ENCODE measurements at regions not wholly inside any gene's neighbourhood (a gene's known extent, or its start where the extent isn't known, plus 50 kb on each side); places are given as distances from the start of the nearest gene placed in this dataset.
"Not testable (repeated sequence)": the region's sequence is repeated elsewhere in the genome, so short reads cannot be mapped to it uniquely, and the experiment has no call there.

DNA sequence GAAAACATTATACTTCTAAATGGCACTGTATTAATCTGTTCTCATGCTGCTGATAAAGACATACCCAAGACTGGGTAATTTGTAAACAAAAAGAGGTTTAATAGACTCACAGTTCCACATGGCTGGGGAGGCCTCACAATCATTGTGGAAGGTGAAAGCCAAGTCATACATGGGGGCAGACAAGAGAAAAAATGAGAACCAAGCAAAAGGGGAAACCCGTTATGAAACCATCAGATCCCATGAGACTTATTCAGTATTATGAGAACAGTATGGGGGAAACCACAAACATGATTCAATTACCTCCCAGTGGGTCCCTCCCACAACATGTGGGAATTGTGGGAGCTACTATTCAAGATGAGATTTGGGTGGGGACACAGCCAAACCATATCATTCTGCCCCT, 408.3 kb downstream of the BMP2 start:
- not testable (repeated sequence) for DNase-seq

GRCh38 chr20:7178004-7178403, 410.5 kb downstream of the BMP2 start:
- DNase-seq = no peak

DNA sequence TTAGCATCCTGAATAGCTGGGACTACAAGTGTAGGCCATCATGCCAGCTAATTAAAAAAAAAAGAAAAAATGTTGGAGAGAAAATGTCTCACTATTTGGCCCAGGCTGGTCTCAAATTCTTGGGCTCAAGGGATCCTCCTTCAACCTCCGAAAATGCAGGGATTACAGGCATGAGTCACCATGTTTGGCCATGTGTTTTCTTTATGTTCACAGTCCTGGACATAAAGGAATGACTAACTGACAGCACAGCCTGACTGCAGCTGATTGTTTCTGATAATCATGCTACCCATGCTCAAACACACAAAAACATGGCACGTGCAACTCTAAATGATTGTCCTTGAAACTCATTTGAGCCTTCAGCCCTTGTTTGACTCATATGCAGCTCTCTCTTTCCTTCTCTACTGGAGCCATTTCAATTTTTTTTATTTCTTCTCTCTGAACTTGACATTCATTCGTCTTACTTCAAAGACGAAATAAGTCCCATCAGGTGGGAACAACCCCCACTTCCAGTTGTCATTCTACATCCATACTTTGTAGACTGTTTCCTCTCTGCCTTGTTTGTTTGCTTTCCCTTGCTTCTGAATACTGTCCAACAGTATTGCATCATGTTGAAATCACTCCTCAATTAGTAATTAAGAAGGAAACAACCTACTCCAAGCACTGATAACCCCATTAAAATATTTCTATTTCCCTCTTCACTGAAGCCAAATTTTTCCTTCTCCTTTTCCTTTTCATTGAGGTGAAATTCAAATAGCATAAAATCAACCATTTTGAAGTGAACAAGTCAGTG, 413.0 kb downstream of the BMP2 start:
- no peak for DNase-seq

GRCh38 chr20:7189231-7189630, 421.7 kb downstream of the BMP2 start:
- no peak for DNase-seq

DNA sequence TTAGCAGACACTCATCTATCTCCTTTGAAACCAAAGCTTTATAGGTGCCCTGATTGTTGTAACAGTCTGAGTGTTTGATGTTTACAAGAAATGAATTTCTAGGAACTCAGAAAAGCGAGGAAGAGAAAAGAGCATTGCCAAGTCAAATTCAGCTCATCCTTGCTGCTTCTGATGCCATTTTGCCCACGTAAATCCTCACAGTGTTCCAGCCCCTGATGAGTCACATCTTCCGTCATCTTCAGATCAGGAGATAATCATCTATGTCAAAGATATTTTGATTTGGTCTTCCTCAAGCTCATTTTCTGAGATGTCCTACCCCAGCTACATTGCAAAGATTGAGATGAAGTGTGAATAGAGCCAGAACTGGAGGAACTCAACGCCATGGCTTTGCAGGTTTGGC, 426.2 kb downstream of the BMP2 start:
- no peak for DNase-seq

DNA sequence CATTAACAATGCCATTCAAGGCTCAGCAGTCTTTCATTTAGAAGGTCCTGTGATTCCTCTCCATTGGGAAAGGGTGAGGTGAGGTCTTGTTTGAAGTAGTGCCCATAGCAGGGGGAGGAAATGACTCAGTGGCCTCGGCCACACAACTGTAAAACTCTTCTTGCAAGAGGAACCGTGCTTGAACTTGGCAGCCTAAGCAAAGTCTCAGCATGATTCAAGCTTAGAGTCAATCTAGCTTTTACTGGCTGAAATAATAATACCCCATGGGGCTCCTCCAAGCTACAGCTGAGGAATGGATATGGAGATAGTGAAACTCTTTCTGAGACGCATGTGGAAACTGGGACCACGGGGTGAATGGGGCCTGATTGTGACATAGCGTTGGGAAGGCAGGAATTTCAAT, 428.2 kb downstream of the BMP2 start:
- DNase-seq = no peak

DNA sequence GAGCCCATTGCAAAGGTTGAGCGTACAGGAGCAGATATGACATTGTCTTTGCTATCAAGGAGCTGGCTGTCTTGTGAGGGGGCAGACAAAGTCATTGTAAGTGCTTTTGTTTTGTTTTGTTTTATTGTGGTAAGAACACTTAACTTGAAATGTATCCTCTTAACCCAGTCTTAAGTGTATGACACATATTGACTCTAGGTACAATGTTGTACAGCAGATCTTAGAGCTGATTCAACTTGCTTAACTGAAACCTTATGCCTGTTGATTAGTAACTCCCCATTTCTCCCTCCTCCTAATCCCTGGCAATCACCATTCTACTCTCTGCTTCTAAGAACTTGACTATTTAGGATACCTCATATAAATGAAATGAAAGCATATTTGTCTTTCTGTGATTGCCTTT, 429.0 kb downstream of the BMP2 start:
- no peak for DNase-seq

DNA sequence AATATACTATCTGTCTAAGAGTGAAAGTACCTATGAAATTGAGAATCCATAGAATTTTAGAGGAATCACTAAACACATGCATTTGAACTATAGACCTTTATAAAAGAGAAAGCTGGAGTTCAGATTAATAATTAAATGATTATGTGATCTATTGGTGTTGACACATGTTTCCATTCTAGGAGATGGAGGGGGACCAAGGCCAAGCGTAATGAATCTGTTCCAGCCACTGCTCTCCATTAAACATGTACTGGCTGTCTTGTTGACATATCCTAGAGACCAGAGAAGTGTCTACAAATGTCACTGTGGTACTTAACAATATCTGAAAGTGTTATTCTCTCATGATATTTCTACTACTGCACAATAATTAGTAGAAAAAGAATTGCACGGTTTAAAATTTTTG, 432.4 kb downstream of the BMP2 start:
- DNase-seq = no peak

DNA sequence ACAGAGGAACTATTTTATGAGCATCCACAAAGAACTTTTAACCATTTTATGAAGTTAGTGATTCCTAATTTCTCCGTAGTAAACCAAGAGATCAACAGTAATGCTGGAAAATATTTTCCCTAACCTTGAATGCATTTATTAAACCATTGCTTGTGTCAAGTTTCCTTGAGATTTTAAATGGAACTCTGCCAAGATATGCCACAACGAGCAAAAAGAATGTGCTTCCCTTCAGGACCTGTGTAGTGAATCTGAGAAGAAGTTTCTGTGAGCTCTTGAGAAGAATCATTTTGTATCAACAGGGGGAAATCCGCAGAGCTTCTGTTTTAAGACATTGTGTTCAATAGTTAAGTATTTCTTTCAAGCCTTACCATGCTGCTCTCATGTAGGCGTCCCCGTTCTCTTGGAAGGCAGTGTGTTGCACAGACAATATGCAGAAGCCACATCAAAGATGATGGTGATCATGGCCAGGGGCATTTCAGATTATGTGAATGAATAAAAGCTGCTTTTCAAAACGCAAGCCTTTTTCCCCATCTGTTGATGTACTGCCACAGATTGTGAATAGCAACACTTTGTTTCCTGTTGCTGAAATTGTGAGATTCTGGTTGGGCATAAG, 439.8 kb downstream of the BMP2 start:
- no peak for DNase-seq

DNA sequence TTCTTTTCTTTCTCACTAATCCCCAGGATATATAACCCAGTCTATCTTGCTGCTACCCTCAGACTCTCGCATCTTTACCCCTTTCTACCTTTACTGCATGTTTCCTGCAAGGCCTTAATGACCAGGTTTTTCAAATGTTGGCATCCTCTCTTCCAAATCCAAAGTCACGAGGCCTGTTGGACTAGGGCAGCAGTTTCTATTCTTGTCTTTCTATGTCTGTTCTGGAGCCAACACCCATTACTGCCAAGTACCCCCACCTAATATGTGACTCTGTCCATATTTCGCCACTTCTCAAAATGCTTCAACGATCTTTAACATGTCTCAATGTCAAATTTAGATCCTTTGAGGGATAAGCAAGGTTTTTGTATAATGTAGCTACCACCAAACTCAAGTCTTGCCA, 443.4 kb downstream of the BMP2 start:
- no peak for DNase-seq

DNA sequence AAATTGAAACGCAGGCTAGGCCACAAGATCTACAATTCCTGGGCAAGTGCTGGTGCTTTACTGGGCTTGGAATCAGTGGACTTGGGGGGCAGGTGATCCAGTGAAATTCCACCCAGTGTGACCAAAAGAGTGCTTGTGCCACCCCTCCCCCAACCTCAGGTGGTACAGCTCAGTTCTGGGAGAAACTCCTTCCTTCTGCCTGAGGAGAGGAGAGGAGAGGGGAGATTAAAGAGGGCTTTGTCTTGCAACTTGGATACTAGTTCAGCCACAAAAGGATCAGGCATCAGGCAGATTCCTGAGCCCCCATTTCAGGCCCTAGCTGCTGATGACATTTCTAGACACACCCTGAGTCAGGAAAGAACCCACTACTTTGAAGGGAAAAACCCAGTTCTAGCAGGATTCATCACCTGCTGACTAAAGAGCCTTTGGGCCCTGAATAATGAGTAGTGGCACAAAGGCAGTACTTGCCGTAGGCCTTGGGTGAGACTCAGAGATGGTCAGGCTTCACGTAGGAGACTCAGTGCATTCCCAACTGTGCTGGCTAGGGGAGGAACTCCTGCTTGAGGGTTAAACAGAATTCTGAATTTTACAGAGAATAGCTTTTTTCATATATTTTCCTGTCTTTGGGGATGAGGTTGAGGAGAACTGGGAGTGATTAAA, 446.7 kb downstream of the BMP2 start:
- DNase-seq = no peak

DNA sequence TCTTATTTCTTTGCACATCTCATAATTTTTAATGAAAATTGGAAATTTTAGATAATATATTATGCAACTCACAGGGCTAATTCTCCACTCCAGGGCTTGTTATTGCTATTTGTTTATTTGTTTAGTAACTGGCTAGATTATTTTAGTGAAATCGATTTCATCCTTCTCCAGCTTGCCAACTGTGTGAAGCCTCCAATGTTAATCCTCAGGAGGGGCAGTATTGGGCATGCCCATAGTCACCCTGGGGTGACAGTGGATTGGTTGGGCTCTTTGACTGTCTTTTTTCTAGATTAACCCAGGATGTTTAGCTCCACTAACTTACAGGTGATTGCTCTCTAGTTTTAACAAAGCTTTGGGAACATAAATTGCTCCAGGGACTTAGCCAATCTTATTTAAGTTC, 450.1 kb downstream of the BMP2 start:
- no peak for DNase-seq

- no peak for DNase-seq
Observed at GRCh38 chr20:7220755-7221154, 453.3 kb downstream of the BMP2 start.

- no peak for DNase-seq
Observed at GRCh38 chr20:7226156-7226555, 458.7 kb downstream of the BMP2 start.

DNA sequence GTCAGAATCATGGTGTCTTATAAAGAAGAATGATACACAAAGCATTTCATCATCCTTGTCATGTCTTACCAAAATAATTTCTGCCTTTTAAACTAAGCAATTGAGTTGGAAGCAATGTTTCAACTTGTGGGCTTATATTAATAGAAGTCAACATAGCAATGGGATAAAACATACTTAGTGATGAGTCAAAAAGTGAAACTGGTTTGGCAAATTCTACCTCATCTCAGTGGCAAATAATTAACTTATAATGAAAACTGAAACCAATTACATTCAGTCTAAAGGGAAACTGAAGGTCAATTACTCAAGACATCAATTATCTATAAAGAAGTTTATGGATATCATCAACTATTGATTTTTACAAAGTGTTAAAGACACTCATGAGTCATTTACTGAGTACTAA, 463.8 kb downstream of the BMP2 start:
- no peak for DNase-seq

GRCh38 chr20:7232796-7233195, 465.3 kb downstream of the BMP2 start:
- DNase-seq = no peak

DNA sequence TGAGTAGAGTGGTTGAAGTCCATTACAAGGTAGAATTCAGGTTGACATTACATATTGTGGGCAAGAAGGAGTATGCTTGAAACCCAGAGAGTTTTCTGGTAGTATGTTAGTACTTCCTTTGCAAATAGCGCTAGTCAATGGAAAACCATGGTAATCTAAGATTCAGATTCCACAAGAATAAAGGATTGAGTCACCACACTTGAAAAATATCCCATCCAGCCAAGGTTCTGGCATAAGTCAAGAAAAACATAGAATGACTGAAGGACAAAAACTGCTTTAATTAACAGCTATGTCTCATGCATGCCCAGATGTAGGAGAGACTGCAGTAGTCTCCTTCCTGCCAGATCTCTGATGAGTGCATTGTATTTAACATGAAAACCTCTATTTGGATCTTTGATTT, 469.8 kb downstream of the BMP2 start:
- no peak for DNase-seq

DNA sequence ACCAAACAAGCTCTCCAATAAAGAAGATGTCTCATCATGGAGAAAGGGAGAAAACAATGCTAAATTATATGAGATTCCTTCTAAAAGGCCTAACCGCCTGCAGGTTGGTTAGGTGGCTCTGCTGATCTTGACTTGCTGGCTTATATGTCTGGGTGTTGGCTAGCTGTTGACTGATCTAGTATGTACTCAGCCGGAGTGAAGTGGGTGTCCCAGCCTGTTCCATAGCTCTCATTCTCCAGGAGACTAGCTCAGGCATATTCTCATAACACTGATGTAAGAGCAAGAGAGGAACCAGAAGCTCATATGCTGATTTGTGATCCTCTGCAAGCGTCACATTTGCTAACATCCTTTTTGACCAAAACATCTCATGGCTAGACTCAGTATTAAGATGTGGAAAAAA, 473.0 kb downstream of the BMP2 start:
- DNase-seq = no peak

- no peak for DNase-seq
Observed at GRCh38 chr20:7248281-7249201, 481.1 kb downstream of the BMP2 start.

DNA sequence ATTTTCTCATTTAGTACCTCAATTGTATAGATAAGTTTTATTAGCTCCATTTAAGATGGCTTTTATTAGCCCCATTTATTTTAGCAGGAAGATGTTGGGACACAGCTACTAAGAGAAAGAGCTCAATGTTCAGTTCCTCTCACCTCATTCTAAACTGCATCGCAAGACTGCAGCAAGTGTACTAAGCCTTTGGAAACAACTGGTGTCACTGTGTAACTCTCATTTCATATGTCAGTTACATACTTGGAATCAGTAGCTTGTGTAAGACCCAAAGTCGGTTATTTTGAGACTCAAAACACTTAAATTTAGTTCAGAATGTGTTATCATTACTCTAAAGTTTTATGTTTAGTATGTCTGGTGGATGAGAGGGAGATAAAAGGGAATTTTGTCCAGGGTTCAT, 482.9 kb downstream of the BMP2 start:
- DNase-seq = no peak

DNA sequence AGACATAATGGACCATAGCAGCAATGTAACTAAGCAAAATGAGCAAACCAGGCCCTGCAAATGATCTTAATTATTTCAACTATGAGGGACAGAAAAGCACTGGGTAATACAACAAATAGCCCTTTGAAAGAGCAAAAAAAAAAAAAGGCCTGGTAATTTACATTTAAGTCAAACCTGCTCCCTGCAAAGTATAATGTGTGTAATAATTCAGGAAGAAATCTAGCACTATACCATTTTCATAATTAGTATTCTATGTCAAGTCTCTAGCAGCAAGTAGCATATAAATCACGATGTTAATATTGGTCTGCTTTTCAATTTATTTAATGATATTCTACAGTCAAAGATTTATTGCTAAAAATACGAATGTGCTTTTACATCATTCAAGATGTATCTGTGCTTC, 489.6 kb downstream of the BMP2 start:
- DNase-seq = no peak

GRCh38 chr20:7257692-7258466, 490.4 kb downstream of the BMP2 start:
- DNase-seq = no peak

Data from inflammatory macrophage (primary cell).